IMR-90 (cell line): ENCODE measurements at regions not wholly inside any gene's neighbourhood (a gene's known extent, or its start where the extent isn't known, plus 50 kb on each side); places are given as distances from the start of the nearest gene placed in this dataset.

Experiments used
- ATAC-seq: fragments of 200-7000 bp; cut with Tn5 transposase; 2 replicates; pipeline ENCODE4 v1.9.1; 2020; ENCODE audit warnings: low read depth, mild to moderate bottlenecking, moderate library complexity
- BruUV-seq: library from RNA; stranded (reverse); fragments of 400-500 nt; replicated peaks from 2 replicates; lab custom pipeline; 2021; lab: Mats Ljungman, UMichigan
- CTCF ChIA-PET: fragments of 300-600 bp; formaldehyde crosslinking; extraction: SDS; loops from one replicate; lab custom pipeline; 2021; ENCODE audit warnings: antibody characterized with exemption; lab: Yijun Ruan, JAX
- POLR2A ChIA-PET: fragments of 300-600 bp; sonication (Branson Sonifier 250); formaldehyde crosslinking; loops from one replicate; lab custom pipeline; 2022; ENCODE audit warnings: antibody characterized with exemption; ENCODE audit not compliant: unreplicated experiment; lab: Charles Lee
- DNase-seq: peaks from one replicate; pipeline ENCODE4 v3.0.0; 2013
- H2AFZ ChIP-seq: replicated peaks from 2 replicates; pipeline ENCODE3; 2013; ENCODE audit warnings: low read length, mild to moderate bottlenecking; ENCODE audit not compliant: poor library complexity
- H2AK5ac ChIP-seq: 2 replicates; pipeline ENCODE4 v1.6.1; 2013; ENCODE audit warnings: low read depth, low read length, inconsistent platforms
- H2AK9ac ChIP-seq: replicated peaks from 2 replicates; pipeline ENCODE3; 2013; ENCODE audit warnings: mild to moderate bottlenecking, low read depth, low read length, moderate library complexity; ENCODE audit not compliant: poor library complexity
- H2BK120ac ChIP-seq: 2 replicates; pipeline ENCODE4 v1.6.1; 2013; ENCODE audit warnings: low read depth, low read length, inconsistent platforms
- H2BK15ac ChIP-seq: 3 replicates; pipeline ENCODE4 v1.6.1; 2013; ENCODE audit warnings: low read depth, low read length, inconsistent platforms
- H2BK20ac ChIP-seq: 2 replicates; pipeline ENCODE4 v1.6.1; 2013; ENCODE audit warnings: low read depth, mild to moderate bottlenecking, inconsistent platforms, low read length, moderate library complexity
- H2BK5ac ChIP-seq: 2 replicates; pipeline ENCODE4 v1.6.1; 2013; ENCODE audit warnings: mild to moderate bottlenecking, low read depth, low read length, inconsistent platforms; ENCODE audit not compliant: poor library complexity, severe bottlenecking
- H3K14ac ChIP-seq: replicated peaks from 2 replicates; pipeline ENCODE4 v1.6.1; 2013; ENCODE audit warnings: low read depth, low read length, inconsistent platforms
- H3K18ac ChIP-seq: 2 replicates; pipeline ENCODE4 v1.6.1; 2013; ENCODE audit warnings: low read depth, low read length, control low read depth
- H3K23ac ChIP-seq: 2 replicates; pipeline ENCODE4 v1.6.1; 2013; ENCODE audit warnings: low read depth, low read length, inconsistent platforms
- H3K27ac ChIP-seq: 2 replicates; pipeline ENCODE4 v1.5.1; 2013; ENCODE audit warnings: mild to moderate bottlenecking, control low read depth, low read length; ENCODE audit not compliant: insufficient read depth
- H3K27me3 ChIP-seq: 2 replicates; pipeline ENCODE4 v1.6.1; 2013; ENCODE audit warnings: low read length; ENCODE audit not compliant: control insufficient read depth, insufficient read depth
- H3K36me3 ChIP-seq: 2 replicates; pipeline ENCODE4 v1.6.1; 2013; ENCODE audit warnings: low read length, mixed read lengths; ENCODE audit not compliant: control insufficient read depth, insufficient read depth
- H3K4ac ChIP-seq: 2 replicates; pipeline ENCODE4 v1.6.1; 2013; ENCODE audit warnings: low read depth, low read length, inconsistent platforms
- H3K4me1 ChIP-seq: 2 replicates; pipeline ENCODE4 v1.6.1; 2013; ENCODE audit warnings: low read length, mixed read lengths; ENCODE audit not compliant: control insufficient read depth, insufficient read depth
- H3K4me2 ChIP-seq: 2 replicates; pipeline ENCODE4 v1.6.1; 2013; ENCODE audit warnings: low read depth, mild to moderate bottlenecking, control low read depth, low read length, moderate library complexity
- H3K4me3 ChIP-seq: 2 replicates; pipeline ENCODE4 v1.5.1; 2013; ENCODE audit warnings: low read depth, mild to moderate bottlenecking, control low read depth, low read length, moderate library complexity; ENCODE audit not compliant: insufficient read depth
- H3K56ac ChIP-seq: 2 replicates; pipeline ENCODE4 v1.6.1; 2013; ENCODE audit warnings: low read length, inconsistent platforms; ENCODE audit not compliant: insufficient read depth; ENCODE audit errors: extremely low read depth
- H3K79me1 ChIP-seq, 2 experiments: 2 replicates each; pipeline ENCODE4 v1.6.1; 2013; ENCODE audit warnings: low read length in 2 of 2, inconsistent platforms in 1 of 2, low read depth in 1 of 2
- H3K9ac ChIP-seq: 2 replicates; pipeline ENCODE4 v1.6.1; 2013; ENCODE audit warnings: low read depth, low read length, control low read depth
- H3K9me1 ChIP-seq: 2 replicates; pipeline ENCODE4 v1.6.1; 2013; ENCODE audit warnings: low read length, inconsistent platforms; ENCODE audit not compliant: insufficient read depth
- H3K9me3 ChIP-seq: 2 replicates; pipeline ENCODE4 v1.6.1; 2013; ENCODE audit warnings: low read length; ENCODE audit not compliant: control insufficient read depth, insufficient read depth
- H4K20me1 ChIP-seq: 2 replicates; pipeline ENCODE4 v1.6.1; 2013; ENCODE audit warnings: low read length, inconsistent platforms; ENCODE audit not compliant: insufficient read depth
- H4K5ac ChIP-seq: 2 replicates; pipeline ENCODE4 v1.6.1; 2013; ENCODE audit warnings: mild to moderate bottlenecking, low read depth, low read length, control low read depth
- H4K8ac ChIP-seq, 2 experiments: 2 replicates each; pipeline ENCODE4 v1.6.1; 2013; ENCODE audit warnings: low read depth in 2 of 2, low read length in 2 of 2, control low read depth in 1 of 2, inconsistent platforms in 1 of 2
- H4K91ac ChIP-seq: 2 replicates; pipeline ENCODE4 v1.6.1; 2013; ENCODE audit warnings: low read depth, low read length, inconsistent platforms; ENCODE audit not compliant: insufficient read depth
- BHLHE40 ChIP-seq: fragments of 150-350 bp; IDR thresholded peaks from 2 replicates; pipeline ENCODE4 v1.6.1; 2016; ENCODE audit warnings: mild to moderate bottlenecking, low read depth, low read length
- CEBPB ChIP-seq: IDR thresholded peaks from 2 replicates; pipeline ENCODE4 v1.6.1; 2012; ENCODE audit warnings: low read depth, low read length, improper control_type of control experiment
- CHD1 ChIP-seq: IDR thresholded peaks from 2 replicates; pipeline ENCODE4 v1.6.1; 2012; ENCODE audit warnings: low read depth, low read length, improper control_type of control experiment
- CTCF ChIP-seq: conservative IDR thresholded peaks from 2 replicates; pipeline ENCODE4 v1.5.1; 2012; ENCODE audit warnings: mild to moderate bottlenecking, low read depth, low read length, improper control_type of control experiment
- ELK1 ChIP-seq: fragments of 150-350 bp; IDR thresholded peaks from 2 replicates; pipeline ENCODE4 v1.6.1; 2016; ENCODE audit warnings: low read depth, mild to moderate bottlenecking, low read length, moderate library complexity, borderline replicate concordance
- FOS ChIP-seq: fragments of 150-350 bp; IDR thresholded peaks from 2 replicates; pipeline ENCODE4 v1.6.1; 2016; ENCODE audit warnings: low read depth, low read length
- MAZ ChIP-seq: IDR thresholded peaks from 2 replicates; pipeline ENCODE4 v1.6.1; 2012; ENCODE audit warnings: low read depth, mild to moderate bottlenecking, low read length, improper control_type of control experiment, moderate library complexity, borderline replicate concordance
- MXI1 ChIP-seq: IDR thresholded peaks from 2 replicates; pipeline ENCODE4 v1.6.1; 2012; ENCODE audit warnings: low read depth, mild to moderate bottlenecking, low read length, moderate library complexity, borderline replicate concordance
- NFE2L2 ChIP-seq: fragments of 150-350 bp; IDR thresholded peaks from 2 replicates; pipeline ENCODE4 v1.6.1; 2016; ENCODE audit warnings: low read depth, mild to moderate bottlenecking, low read length
- POLR2A ChIP-seq: IDR thresholded peaks from 2 replicates; pipeline ENCODE4 v1.6.1; 2012; ENCODE audit warnings: mild to moderate bottlenecking, low read depth, low read length
- RAD21 ChIP-seq: IDR thresholded peaks from 2 replicates; pipeline ENCODE4 v1.6.1; 2012; ENCODE audit warnings: low read length, improper control_type of control experiment
- RFX5 ChIP-seq: IDR thresholded peaks from 2 replicates; pipeline ENCODE4 v1.8.0; 2012; ENCODE audit warnings: low read depth, mild to moderate bottlenecking, low read length, moderate library complexity
- SMC3 ChIP-seq: fragments of 150-350 bp; IDR thresholded peaks from 2 replicates; pipeline ENCODE4 v1.6.1; 2016; ENCODE audit warnings: low read depth, mild to moderate bottlenecking, antibody characterized with exemption, low read length, moderate library complexity
- WGBS, 2 experiments: methylation state at CpG; one replicate each; pipeline versions ENCODE4 v1.1.5 to v1.1.7; 2013; ENCODE audit warnings: missing lambda C conversion rate in 2 of 2; ENCODE audit not compliant: insufficient read length in 1 of 2; ENCODE audit errors: extremely low coverage in 2 of 2; 5-methylcytosine and 5-hydroxymethylcytosine counted together
- dilution Hi-C: fragments of 300-500 bp; cut with HindIII; formaldehyde crosslinking; loops from one replicate; pipeline ENCODE4 v1.14.3; 2018; ENCODE audit warnings: low sequenced_read_pairs; ENCODE audit not compliant: unreplicated experiment
- in situ Hi-C: fragments of 300-500 bp; cut with MboI; formaldehyde crosslinking; loops from 3 replicates; pipeline ENCODE4 v1.14.3; 2019; ENCODE audit warnings: low sequenced_read_pairs, inconsistent platforms, mixed read lengths
- intact Hi-C: fragments of 100-400 bp; cut with micrococcal nuclease; formaldehyde crosslinking; loops from 2 replicates; pipeline ENCODE4 v1.10.0; 2022

GRCh38 chr2:236337465-236338325, 73.5 kb upstream of the ASB18 start:
- H3K9me3 ChIP-seq = no peaks in the 10 kb centered on the region
- no peak overlapping the region for H3K18ac ChIP-seq
- no peak overlapping the region for H4K5ac ChIP-seq
- no peak overlapping the region for H2AK9ac ChIP-seq
- no peak overlapping the region for H2BK120ac ChIP-seq
- H3K4me3 ChIP-seq = no peak overlapping the region
- no peak overlapping the region for H3K4me2 ChIP-seq
- H3K27ac ChIP-seq = no peak overlapping the region
- H2BK15ac ChIP-seq = no peak overlapping the region
- no peaks in the 10 kb centered on the region for H3K4me1 ChIP-seq
- TF ChIP-seq CHD1 (no peak), MAZ (no peak), SMC3 (no peak), RFX5 (no peak), ELK1 (no peak), CEBPB (no peak), FOS (no peak), RAD21 (no peak), CTCF (no peak), NFE2L2 (no peak), BHLHE40 (no peak), MXI1 (no peak), POLR2A (no peak)
- no peak overlapping the region for H2BK5ac ChIP-seq
- intact Hi-C loops (no loop called here), dilution Hi-C loops (no loop called here), in situ Hi-C loops (loop anchor here (25.0 kb wide), 1 partner anchor 1225 kb away; the partner anchor contains the start of gene PRLH)
- H3K14ac ChIP-seq = no peak overlapping the region
- no peaks in the 10 kb centered on the region for H3K36me3 ChIP-seq
- ChIA-PET CTCF (interaction anchor here (0.6 kb wide), 2 partner anchors 13 to 226 kb away, joined by 3 to 5 read pairs; no protein-coding TSS in a partner anchor), POLR2A (no interaction called here)
- H3K23ac ChIP-seq = no peak overlapping the region
- WGBS, 2 experiments = 77% methylated on average over 12 of the region's 19 CpGs; no CpG with 5 or more reads in 1 of the 2 experiments
- peaks cover 2% of the 10 kb centered on the region for H3K27me3 ChIP-seq
- H3K4ac ChIP-seq = no peak overlapping the region
- no peak overlapping the region for H3K56ac ChIP-seq
- H3K9ac ChIP-seq = no peak overlapping the region
- H2AK5ac ChIP-seq = no peak overlapping the region
- no peak overlapping the region for H4K91ac ChIP-seq
- DNase-seq (no peak), ATAC-seq (no peak)
- H4K20me1 ChIP-seq = no peaks in the 10 kb centered on the region
- BruUV-seq = no TSS peak
- no peaks in the 10 kb centered on the region for H3K79me1 ChIP-seq
- H3K9me1 ChIP-seq = no peaks in the 10 kb centered on the region
- no peak overlapping the region for H4K8ac ChIP-seq
- no peak overlapping the region for H2BK20ac ChIP-seq
- no peak overlapping the region for H2AFZ ChIP-seq
